IMR-90 (cell line): ENCODE measurements at regions not wholly inside any gene's neighbourhood (a gene's known extent, or its start where the extent isn't known, plus 50 kb on each side); places are given as distances from the start of the nearest gene placed in this dataset.

Source experiments
- ATAC-seq: fragments of 200-7000 bp; cut with Tn5 transposase; 2 replicates; pipeline ENCODE4 v1.9.1; 2020; ENCODE audit warnings: low read depth, mild to moderate bottlenecking, moderate library complexity
- BruUV-seq: library from RNA; stranded (reverse); fragments of 400-500 nt; replicated peaks from 2 replicates; lab custom pipeline; 2021; lab: Mats Ljungman, UMichigan
- CTCF ChIA-PET: fragments of 300-600 bp; formaldehyde crosslinking; extraction: SDS; loops from one replicate; lab custom pipeline; 2021; ENCODE audit warnings: antibody characterized with exemption; lab: Yijun Ruan, JAX
- POLR2A ChIA-PET: fragments of 300-600 bp; sonication (Branson Sonifier 250); formaldehyde crosslinking; loops from one replicate; lab custom pipeline; 2022; ENCODE audit warnings: antibody characterized with exemption; ENCODE audit not compliant: unreplicated experiment; lab: Charles Lee
- DNase-seq: peaks from one replicate; pipeline ENCODE4 v3.0.0; 2013
- H2AFZ ChIP-seq: replicated peaks from 2 replicates; pipeline ENCODE3; 2013; ENCODE audit warnings: low read length, mild to moderate bottlenecking; ENCODE audit not compliant: poor library complexity
- H2AK5ac ChIP-seq: 2 replicates; pipeline ENCODE4 v1.6.1; 2013; ENCODE audit warnings: low read depth, low read length, inconsistent platforms
- H2AK9ac ChIP-seq: replicated peaks from 2 replicates; pipeline ENCODE3; 2013; ENCODE audit warnings: mild to moderate bottlenecking, low read depth, low read length, moderate library complexity; ENCODE audit not compliant: poor library complexity
- H2BK120ac ChIP-seq: 2 replicates; pipeline ENCODE4 v1.6.1; 2013; ENCODE audit warnings: low read depth, low read length, inconsistent platforms
- H2BK15ac ChIP-seq: 3 replicates; pipeline ENCODE4 v1.6.1; 2013; ENCODE audit warnings: low read depth, low read length, inconsistent platforms
- H2BK20ac ChIP-seq: 2 replicates; pipeline ENCODE4 v1.6.1; 2013; ENCODE audit warnings: low read depth, mild to moderate bottlenecking, inconsistent platforms, low read length, moderate library complexity
- H2BK5ac ChIP-seq: 2 replicates; pipeline ENCODE4 v1.6.1; 2013; ENCODE audit warnings: mild to moderate bottlenecking, low read depth, low read length, inconsistent platforms; ENCODE audit not compliant: poor library complexity, severe bottlenecking
- H3K14ac ChIP-seq: replicated peaks from 2 replicates; pipeline ENCODE4 v1.6.1; 2013; ENCODE audit warnings: low read depth, low read length, inconsistent platforms
- H3K18ac ChIP-seq: 2 replicates; pipeline ENCODE4 v1.6.1; 2013; ENCODE audit warnings: low read depth, low read length, control low read depth
- H3K23ac ChIP-seq: 2 replicates; pipeline ENCODE4 v1.6.1; 2013; ENCODE audit warnings: low read depth, low read length, inconsistent platforms
- H3K27ac ChIP-seq: 2 replicates; pipeline ENCODE4 v1.5.1; 2013; ENCODE audit warnings: mild to moderate bottlenecking, control low read depth, low read length; ENCODE audit not compliant: insufficient read depth
- H3K27me3 ChIP-seq: 2 replicates; pipeline ENCODE4 v1.6.1; 2013; ENCODE audit warnings: low read length; ENCODE audit not compliant: control insufficient read depth, insufficient read depth
- H3K36me3 ChIP-seq: 2 replicates; pipeline ENCODE4 v1.6.1; 2013; ENCODE audit warnings: low read length, mixed read lengths; ENCODE audit not compliant: control insufficient read depth, insufficient read depth
- H3K4ac ChIP-seq: 2 replicates; pipeline ENCODE4 v1.6.1; 2013; ENCODE audit warnings: low read depth, low read length, inconsistent platforms
- H3K4me1 ChIP-seq: 2 replicates; pipeline ENCODE4 v1.6.1; 2013; ENCODE audit warnings: low read length, mixed read lengths; ENCODE audit not compliant: control insufficient read depth, insufficient read depth
- H3K4me2 ChIP-seq: 2 replicates; pipeline ENCODE4 v1.6.1; 2013; ENCODE audit warnings: low read depth, mild to moderate bottlenecking, control low read depth, low read length, moderate library complexity
- H3K4me3 ChIP-seq: 2 replicates; pipeline ENCODE4 v1.5.1; 2013; ENCODE audit warnings: low read depth, mild to moderate bottlenecking, control low read depth, low read length, moderate library complexity; ENCODE audit not compliant: insufficient read depth
- H3K56ac ChIP-seq: 2 replicates; pipeline ENCODE4 v1.6.1; 2013; ENCODE audit warnings: low read length, inconsistent platforms; ENCODE audit not compliant: insufficient read depth; ENCODE audit errors: extremely low read depth
- H3K79me1 ChIP-seq, 2 experiments: 2 replicates each; pipeline ENCODE4 v1.6.1; 2013; ENCODE audit warnings: low read length in 2 of 2, inconsistent platforms in 1 of 2, low read depth in 1 of 2
- H3K9ac ChIP-seq: 2 replicates; pipeline ENCODE4 v1.6.1; 2013; ENCODE audit warnings: low read depth, low read length, control low read depth
- H3K9me1 ChIP-seq: 2 replicates; pipeline ENCODE4 v1.6.1; 2013; ENCODE audit warnings: low read length, inconsistent platforms; ENCODE audit not compliant: insufficient read depth
- H3K9me3 ChIP-seq: 2 replicates; pipeline ENCODE4 v1.6.1; 2013; ENCODE audit warnings: low read length; ENCODE audit not compliant: control insufficient read depth, insufficient read depth
- H4K20me1 ChIP-seq: 2 replicates; pipeline ENCODE4 v1.6.1; 2013; ENCODE audit warnings: low read length, inconsistent platforms; ENCODE audit not compliant: insufficient read depth
- H4K5ac ChIP-seq: 2 replicates; pipeline ENCODE4 v1.6.1; 2013; ENCODE audit warnings: mild to moderate bottlenecking, low read depth, low read length, control low read depth
- H4K8ac ChIP-seq, 2 experiments: 2 replicates each; pipeline ENCODE4 v1.6.1; 2013; ENCODE audit warnings: low read depth in 2 of 2, low read length in 2 of 2, control low read depth in 1 of 2, inconsistent platforms in 1 of 2
- H4K91ac ChIP-seq: 2 replicates; pipeline ENCODE4 v1.6.1; 2013; ENCODE audit warnings: low read depth, low read length, inconsistent platforms; ENCODE audit not compliant: insufficient read depth
- BHLHE40 ChIP-seq: fragments of 150-350 bp; IDR thresholded peaks from 2 replicates; pipeline ENCODE4 v1.6.1; 2016; ENCODE audit warnings: mild to moderate bottlenecking, low read depth, low read length
- CEBPB ChIP-seq: IDR thresholded peaks from 2 replicates; pipeline ENCODE4 v1.6.1; 2012; ENCODE audit warnings: low read depth, low read length, improper control_type of control experiment
- CHD1 ChIP-seq: IDR thresholded peaks from 2 replicates; pipeline ENCODE4 v1.6.1; 2012; ENCODE audit warnings: low read depth, low read length, improper control_type of control experiment
- MAFK ChIP-seq: IDR thresholded peaks from 2 replicates; pipeline ENCODE4 v1.6.1; 2012; ENCODE audit warnings: low read depth, low read length, improper control_type of control experiment
- MAZ ChIP-seq: IDR thresholded peaks from 2 replicates; pipeline ENCODE4 v1.6.1; 2012; ENCODE audit warnings: low read depth, mild to moderate bottlenecking, low read length, improper control_type of control experiment, moderate library complexity, borderline replicate concordance
- RAD21 ChIP-seq: IDR thresholded peaks from 2 replicates; pipeline ENCODE4 v1.6.1; 2012; ENCODE audit warnings: low read length, improper control_type of control experiment
- SMC3 ChIP-seq: fragments of 150-350 bp; IDR thresholded peaks from 2 replicates; pipeline ENCODE4 v1.6.1; 2016; ENCODE audit warnings: low read depth, mild to moderate bottlenecking, antibody characterized with exemption, low read length, moderate library complexity
- WGBS, 2 experiments: methylation state at CpG; one replicate each; pipeline versions ENCODE4 v1.1.5 to v1.1.7; 2013; ENCODE audit warnings: missing lambda C conversion rate in 2 of 2; ENCODE audit not compliant: insufficient read length in 1 of 2; ENCODE audit errors: extremely low coverage in 2 of 2; 5-methylcytosine and 5-hydroxymethylcytosine counted together
- dilution Hi-C: fragments of 300-500 bp; cut with HindIII; formaldehyde crosslinking; loops from one replicate; pipeline ENCODE4 v1.14.3; 2018; ENCODE audit warnings: low sequenced_read_pairs; ENCODE audit not compliant: unreplicated experiment
- in situ Hi-C: fragments of 300-500 bp; cut with MboI; formaldehyde crosslinking; loops from 3 replicates; pipeline ENCODE4 v1.14.3; 2019; ENCODE audit warnings: low sequenced_read_pairs, inconsistent platforms, mixed read lengths
- intact Hi-C: fragments of 100-400 bp; cut with micrococcal nuclease; formaldehyde crosslinking; loops from 2 replicates; pipeline ENCODE4 v1.10.0; 2022

- dilution Hi-C loops: no loop called here
- Histone ChIP-seq H3K14ac (no peak overlapping the region), H3K18ac (no peak overlapping the region), H2BK5ac (no peak overlapping the region), H2BK20ac (no peak overlapping the region), H3K27ac (no peak overlapping the region), H3K4me2 (no peak overlapping the region), H3K4ac (no peak overlapping the region), H2AK9ac (no peak overlapping the region), H3K4me3 (no peak overlapping the region), H3K56ac (no peak overlapping the region), H3K9me1 (no peaks in the 10 kb centered on the region), H3K23ac (no peak overlapping the region), H3K9ac (no peak overlapping the region), H2BK15ac (no peak overlapping the region), H3K4me1 (no peaks in the 10 kb centered on the region), H2AK5ac (no peak overlapping the region), H4K5ac (no peak overlapping the region), H3K9me3 (peaks cover 4% of the 10 kb centered on the region; the same call in 1 of the 2 replicates), H3K36me3 (no peaks in the 10 kb centered on the region), H4K20me1 (no peaks in the 10 kb centered on the region), H4K91ac (no peak overlapping the region), H3K27me3 (no peaks in the 10 kb centered on the region), H2BK120ac (no peak overlapping the region), H4K8ac (no peak overlapping the region), H2AFZ (no peak overlapping the region), H3K79me1 (no peaks in the 10 kb centered on the region)
- POLR2A ChIA-PET: no interaction called here
- in situ Hi-C loops: no loop called here
- no TSS peak for BruUV-seq
- DNase-seq (no peak), ATAC-seq (no peak)
- no CpG with 5 or more reads among the region's 1 CpG for WGBS, 2 experiments
- intact Hi-C loops: no loop called here
- TF ChIP-seq BHLHE40 (no peak), MAFK (no peak), CEBPB (no peak), CHD1 (no peak), RAD21 (no peak), SMC3 (no peak), MAZ (no peak)
- CTCF ChIA-PET: no interaction called here
These were observed 248.7 kb downstream of the FMR1NB start for GRCh38 chrX:148229801-148230303.
